Activated T-cell treated with anti-CD3 and anti-CD28 coated beads for 24 hours (primary cell): ENCODE measurements at regions not wholly inside any gene's neighbourhood (a gene's known extent, or its start where the extent isn't known, plus 50 kb on each side); places are given as distances from the start of the nearest gene placed in this dataset.
"Not testable (repeated sequence)": the region's sequence is repeated elsewhere in the genome, so short reads cannot be mapped to it uniquely, and the experiment has no call there.

ENCODE experiments used
- DNase-seq: peaks from one replicate; pipeline ENCODE4 v3.0.0-alpha.2; 2020; ENCODE audit warnings: low read depth

GRCh38 chr6:140318408-140318807, 944.0 kb upstream of the CITED2 start:
- no peak for DNase-seq

GRCh38 chr6:140317950-140318349, 943.5 kb upstream of the CITED2 start:
- DNase-seq: no peak

- DNase-seq: no peak
These were observed 942.5 kb upstream of the CITED2 start for GRCh38 chr6:140316966-140317365.

- DNase-seq: no peak
These were observed 940.2 kb upstream of the CITED2 start for GRCh38 chr6:140314682-140315081.

- DNase-seq: no peak
These were observed 936.7 kb upstream of the CITED2 start for GRCh38 chr6:140311146-140311545.

- DNase-seq: no peak
These were observed 928.9 kb upstream of the CITED2 start for GRCh38 chr6:140303218-140303949.

GRCh38 chr6:140300331-140300730, 925.9 kb upstream of the CITED2 start:
- DNase-seq: no peak

GRCh38 chr6:140289186-140289585, 914.7 kb upstream of the CITED2 start:
- DNase-seq: no peak

- DNase-seq: no peak
These were observed 911.7 kb upstream of the CITED2 start for GRCh38 chr6:140285998-140286690.

- DNase-seq: no peak
These were observed 911.0 kb upstream of the CITED2 start for GRCh38 chr6:140285471-140285870.

GRCh38 chr6:140284871-140285270, 910.4 kb upstream of the CITED2 start:
- DNase-seq: no peak

GRCh38 chr6:140283197-140283596, 908.7 kb upstream of the CITED2 start:
- DNase-seq: no peak

GRCh38 chr6:140281767-140282166, 907.3 kb upstream of the CITED2 start:
- DNase-seq: no peak

- no peak for DNase-seq
These were observed 906.8 kb upstream of the CITED2 start for GRCh38 chr6:140281236-140281635.

- DNase-seq: no peak
These were observed 902.3 kb upstream of the CITED2 start for GRCh38 chr6:140276719-140277118.

GRCh38 chr6:140276133-140276532, 901.7 kb upstream of the CITED2 start:
- DNase-seq: no peak

GRCh38 chr6:140275725-140276124, 901.3 kb upstream of the CITED2 start:
- DNase-seq: no peak

GRCh38 chr6:140274548-140274947, 900.1 kb upstream of the CITED2 start:
- no peak for DNase-seq

GRCh38 chr6:140271759-140272377, 897.4 kb upstream of the CITED2 start:
- DNase-seq: no peak

- DNase-seq: no peak
These were observed 895.2 kb upstream of the CITED2 start for GRCh38 chr6:140269591-140270165.

- DNase-seq: no peak
These were observed 890.0 kb upstream of the CITED2 start for GRCh38 chr6:140264431-140264830.

- not testable (repeated sequence) for DNase-seq
These were observed 883.9 kb upstream of the CITED2 start for GRCh38 chr6:140258302-140258701.

- DNase-seq: no peak
These were observed 881.8 kb upstream of the CITED2 start for GRCh38 chr6:140256248-140256647.
